K562 (cell line): ENCODE measurements at regions not wholly inside any gene's neighbourhood (a gene's known extent, or its start where the extent isn't known, plus 50 kb on each side); places are given as distances from the start of the nearest gene placed in this dataset.
A peak's percentile ranks its signal among the peaks of the same experiment; 100 is the strongest.

ENCODE experiments used
- ATAC-seq: fragments of 200-7000 bp; cut with Tn5 transposase; 3 replicates; pipeline ENCODE4 v1.9.1; 2020; ENCODE audit warnings: moderate library complexity
- BruUV-seq: library from RNA; stranded (reverse); fragments of 400-500 nt; replicated peaks from 2 replicates; lab custom pipeline; 2021; lab: Mats Ljungman, UMichigan
- CTCF ChIA-PET: fragments of 300-600 bp; formaldehyde crosslinking; extraction: SDS; loops from one replicate; lab custom pipeline; 2021; ENCODE audit warnings: low intra/inter-chr PET ratio; lab: Yijun Ruan, JAX
- POLR2A ChIA-PET: fragments of 300-600, 350-650 bp; sonication (Branson Sonifier 250); formaldehyde crosslinking; extraction: SDS; loops from one replicate; lab custom pipeline; 2021; ENCODE audit warnings: antibody characterized with exemption, inconsistent platforms; lab: Yijun Ruan, JAX
- DNase-seq, 4 experiments: peaks; one replicate each; pipeline versions ENCODE4 v3.0.0 to v3.0.0-alpha.2; 2011 to 2018; ENCODE audit warnings: low spot score in 3 of 4, mixed read lengths in 3 of 4; ENCODE audit errors: extremely low read depth in 1 of 4
- FAIRE-seq: peaks from 2 replicates; lab custom pipeline; 2011; peaks lifted over from hg19 to GRCh38; lab: Jason Lieb, UNC
- H2AFZ ChIP-seq: 2 replicates; pipeline ENCODE4 v1.6.0; 2011; ENCODE audit warnings: low read depth, low read length, control low read depth, inconsistent platforms
- H3K27ac ChIP-seq: fragments of 200-600 bp; 3 replicates; pipeline ENCODE4 v1.8.0; 2011; ENCODE audit warnings: low read depth, mild to moderate bottlenecking, control low read depth, inconsistent platforms, low read length, moderate library complexity, mixed read lengths; ENCODE audit errors: extremely low read depth
- H3K27me3 ChIP-seq, 2 experiments: fragments of 300-600 bp in 1 of 2; 2 replicates in 1 of 2; 3 replicates in 1 of 2; pipeline versions ENCODE4 v1.6.0 to v1.8.0; 2011; ENCODE audit warnings: inconsistent platforms in 2 of 2, low read length in 2 of 2, mild to moderate bottlenecking in 1 of 2, mixed read lengths in 1 of 2, moderate library complexity in 1 of 2; ENCODE audit not compliant: control insufficient read depth in 2 of 2, insufficient read depth in 2 of 2
- H3K36me3 ChIP-seq: fragments of 300-600 bp; 3 replicates; pipeline ENCODE4 v1.8.0; 2011; ENCODE audit warnings: mild to moderate bottlenecking, low read length, inconsistent platforms; ENCODE audit not compliant: control insufficient read depth, insufficient read depth
- H3K4me1 ChIP-seq, 2 experiments: fragments of 200-600 bp in 1 of 2; replicated peaks in 1 of 2; 2 replicates in 1 of 2; 3 replicates in 1 of 2; pipeline versions ENCODE4 v1.5.1 to v1.8.0; 2011; ENCODE audit warnings: inconsistent platforms in 2 of 2, low read length in 2 of 2, mild to moderate bottlenecking in 1 of 2, mixed read lengths in 1 of 2, moderate library complexity in 1 of 2; ENCODE audit not compliant: control insufficient read depth in 2 of 2, insufficient read depth in 2 of 2
- H3K4me2 ChIP-seq: 2 replicates; pipeline ENCODE4 v1.6.1; 2011; ENCODE audit warnings: low read length, control low read depth, inconsistent platforms, mixed read lengths; ENCODE audit not compliant: insufficient read depth
- H3K4me3 ChIP-seq: fragments of 200-600 bp; sonication (generic), shearing (Covaris generic); 2 replicates; pipeline ENCODE4 v1.5.1; 2016; ENCODE audit warnings: control low read depth, inconsistent platforms
- H3K79me2 ChIP-seq: fragments of 200-600 bp; 3 replicates; pipeline ENCODE4 v1.8.0; 2011; ENCODE audit warnings: low read length, inconsistent platforms; ENCODE audit not compliant: control insufficient read depth, insufficient read depth
- H3K9ac ChIP-seq, 2 experiments: 2 replicates each; pipeline versions ENCODE4 v1.6.0 to v1.6.1; 2011; ENCODE audit warnings: low read depth in 2 of 2, low read length in 2 of 2, control low read depth in 1 of 2, inconsistent platforms in 1 of 2, mild to moderate bottlenecking in 1 of 2, mixed read lengths in 1 of 2; ENCODE audit not compliant: insufficient read depth in 1 of 2
- H3K9me1 ChIP-seq: one replicate; pipeline ENCODE4 v1.6.0; 2011; ENCODE audit warnings: inconsistent platforms, mild to moderate bottlenecking, low read length, moderate library complexity; ENCODE audit not compliant: control insufficient read depth, insufficient read depth
- H3K9me3 ChIP-seq: replicated peaks from 2 replicates; pipeline ENCODE4 v1.5.1; 2011; ENCODE audit warnings: low read depth, low read length, inconsistent platforms; ENCODE audit not compliant: control insufficient read depth, insufficient read depth
- H4K20me1 ChIP-seq: replicated peaks from 2 replicates; pipeline ENCODE4 v1.6.1; 2011; ENCODE audit warnings: low read length, inconsistent platforms, mixed read lengths; ENCODE audit not compliant: control insufficient read depth, insufficient read depth
- POLR2G ChIP-seq: fragments of 200-400 bp; formaldehyde crosslinking; IDR thresholded peaks from 2 replicates; pipeline ENCODE4 v1.6.1; 2017; ENCODE audit warnings: low read depth, mild to moderate bottlenecking, antibody characterized with exemption, low read length, moderate library complexity
- RAD21 ChIP-seq, 2 experiments: fragments of 250-450 bp in 1 of 2; fragments of 450-650 bp in 1 of 2; sonication (Bioruptor Pico) in 1 of 2; formaldehyde crosslinking in 1 of 2; IDR thresholded peaks in 1 of 2; conservative IDR thresholded peaks in 1 of 2; 2 replicates each; pipeline versions ENCODE4 v1.4.0 to v1.8.0; 2020 to 2022; ENCODE audit warnings: mild to moderate bottlenecking in 2 of 2, moderate library complexity in 1 of 2
- WGBS: fragments of 100-300 bp; shearing (Covaris generic); methylation state at CpG from one replicate; pipeline ENCODE4 v1.1.6; 2016; ENCODE audit warnings: low coverage, mixed read lengths; ENCODE audit not compliant: insufficient coverage; ENCODE audit errors: missing lambda C conversion rate; 5-methylcytosine and 5-hydroxymethylcytosine counted together
- in situ Hi-C: fragments of 300-500 bp; cut with MboI; formaldehyde crosslinking; loops from 4 replicates; pipeline ENCODE4 v1.15.0; 2018; ENCODE audit warnings: inconsistent platforms, mixed read lengths
- intact Hi-C: fragments of 100-400 bp; cut with micrococcal nuclease; formaldehyde crosslinking; loops from 2 replicates; pipeline ENCODE4 v1.14.2; 2022
- TF ChIP-seq, protein P1 (sequence below), 3 experiments: IDR thresholded peaks in 2 of 3; conservative IDR thresholded peaks in 1 of 3; 2 replicates each; pipeline ENCODE4 v1.5.1; 2011 to 2012; ENCODE audit warnings: low read length in 3 of 3, mild to moderate bottlenecking in 3 of 3, control low read depth in 2 of 3, improper control_type of control experiment in 1 of 3, inconsistent platforms in 1 of 3, low read depth in 1 of 3, mixed read lengths in 1 of 3, moderate library complexity in 1 of 3; ENCODE audit not compliant: insufficient read depth in 2 of 3

DNA sequence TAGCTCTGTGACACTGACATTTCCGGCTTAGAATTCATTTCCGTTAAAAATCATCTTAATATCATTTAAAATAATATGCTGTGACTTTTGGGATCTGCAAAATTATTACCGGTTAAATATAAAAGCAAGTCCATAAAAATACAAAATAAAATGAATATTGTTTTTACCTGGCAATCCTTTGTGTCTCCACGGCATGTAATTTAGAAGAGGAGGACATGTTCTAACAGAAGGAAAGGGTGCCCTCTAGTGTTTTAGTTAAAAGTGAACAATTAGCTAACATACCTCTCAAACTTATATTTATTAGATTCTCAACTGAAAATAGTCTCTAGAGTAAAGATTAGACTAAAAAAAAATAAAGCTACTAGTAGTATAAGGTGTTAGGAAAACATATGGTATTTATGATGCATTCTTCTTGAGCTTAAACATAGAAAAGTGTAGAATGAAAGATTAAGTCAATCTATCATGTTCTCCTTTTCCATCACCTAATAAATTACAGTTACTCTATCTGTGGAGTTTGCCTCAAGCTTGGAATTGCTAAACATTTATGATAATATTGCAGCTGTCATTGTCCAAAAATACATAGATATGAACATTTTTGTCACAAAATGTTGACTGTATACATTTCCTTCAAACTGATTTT, 676.7 kb upstream of the SPRY2 start:
- Histone ChIP-seq H3K9ac (no peak overlapping the region), H3K36me3 (no peaks in the 10 kb centered on the region), H3K4me3 (no peak overlapping the region), H4K20me1 (no peaks in the 10 kb centered on the region), H3K27ac (no peak overlapping the region), H3K9me1 (no peaks in the 10 kb centered on the region), H3K4me2 (no peak overlapping the region), H3K79me2 (no peaks in the 10 kb centered on the region), H2AFZ (no peak overlapping the region), H3K9me3 (no peaks in the 10 kb centered on the region), H3K27me3 (no peaks in the 10 kb centered on the region), H3K4me1 (no peaks in the 10 kb centered on the region)
- no TSS peak for BruUV-seq
- FAIRE-seq (no peak), DNase-seq (peak; percentile 3 to 11 (median 8)), ATAC-seq (no peak)
- ChIA-PET CTCF (no interaction called here), POLR2A (no interaction called here)
- in situ Hi-C loops (no loop called here), intact Hi-C loops (loop anchor here (5.0 to 10.0 kb wide), 2 partner anchors 1335 to 1463 kb away; no protein-coding TSS in a partner anchor)
- TF ChIP-seq, protein P1, sequence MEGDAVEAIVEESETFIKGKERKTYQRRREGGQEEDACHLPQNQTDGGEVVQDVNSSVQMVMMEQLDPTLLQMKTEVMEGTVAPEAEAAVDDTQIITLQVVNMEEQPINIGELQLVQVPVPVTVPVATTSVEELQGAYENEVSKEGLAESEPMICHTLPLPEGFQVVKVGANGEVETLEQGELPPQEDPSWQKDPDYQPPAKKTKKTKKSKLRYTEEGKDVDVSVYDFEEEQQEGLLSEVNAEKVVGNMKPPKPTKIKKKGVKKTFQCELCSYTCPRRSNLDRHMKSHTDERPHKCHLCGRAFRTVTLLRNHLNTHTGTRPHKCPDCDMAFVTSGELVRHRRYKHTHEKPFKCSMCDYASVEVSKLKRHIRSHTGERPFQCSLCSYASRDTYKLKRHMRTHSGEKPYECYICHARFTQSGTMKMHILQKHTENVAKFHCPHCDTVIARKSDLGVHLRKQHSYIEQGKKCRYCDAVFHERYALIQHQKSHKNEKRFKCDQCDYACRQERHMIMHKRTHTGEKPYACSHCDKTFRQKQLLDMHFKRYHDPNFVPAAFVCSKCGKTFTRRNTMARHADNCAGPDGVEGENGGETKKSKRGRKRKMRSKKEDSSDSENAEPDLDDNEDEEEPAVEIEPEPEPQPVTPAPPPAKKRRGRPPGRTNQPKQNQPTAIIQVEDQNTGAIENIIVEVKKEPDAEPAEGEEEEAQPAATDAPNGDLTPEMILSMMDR (IDR thresholded peaks at IDR 0.05 in 2 of 3, conservative IDR thresholded peaks at IDR 0.05 in 1 of 3; ENCODE audit: insufficient read depth in 2 of 3, low read depth in 1 of 3, low read length in 3 of 3) = peak in 1 of 3 experiments; percentile 34; a peak in 1 of 6 replicates
- TF ChIP-seq POLR2G = no peak
- peak in 1 of 2 experiments; percentile 53; a peak in 2 of 4 replicates for TF ChIP-seq RAD21 (CRISPR knock-in tag; conservative IDR thresholded peaks at IDR 0.05 in 1 of 2, IDR thresholded peaks at IDR 0.05 in 1 of 2)
- 0% methylated on average over 4 of the region's 4 CpGs for WGBS
